Neural progenitor cell (in vitro differentiated cells): ENCODE measurements at regions not wholly inside any gene's neighbourhood (a gene's known extent, or its start where the extent isn't known, plus 50 kb on each side); places are given as distances from the start of the nearest gene placed in this dataset.

Source experiments
- DNase-seq: peaks from one replicate; pipeline ENCODE4 v3.0.0-alpha.2; 2016; ENCODE audit warnings: low spot score
- H2AFZ ChIP-seq: fragments of 200-600 bp; sonication (generic); replicated peaks from 2 replicates; pipeline ENCODE4 v1.6.1; 2016; ENCODE audit warnings: antibody characterized with exemption
- H3F3A ChIP-seq: fragments of 200-600 bp; sonication (generic); 2 replicates; pipeline ENCODE4 v1.6.1; 2016; ENCODE audit warnings: antibody characterized with exemption, low read depth
- H3K27ac ChIP-seq: fragments of 200-600 bp; sonication (generic); 2 replicates; pipeline ENCODE4 v1.5.1; 2016; ENCODE audit warnings: mild to moderate bottlenecking
- H3K27me3 ChIP-seq: fragments of 200-600 bp; sonication (generic); 2 replicates; pipeline ENCODE4 v1.6.1; 2016; ENCODE audit warnings: mild to moderate bottlenecking, moderate library complexity
- H3K36me3 ChIP-seq: fragments of 200-600 bp; sonication (generic); 2 replicates; pipeline ENCODE4 v1.5.1; 2016
- H3K4me1 ChIP-seq: fragments of 200-600 bp; sonication (generic); 2 replicates; pipeline ENCODE4 v1.6.1; 2016; ENCODE audit warnings: mixed run types
- H3K4me2 ChIP-seq: fragments of 200-600 bp; sonication (generic); 2 replicates; pipeline ENCODE4 v1.6.1; 2016
- H3K4me3 ChIP-seq: fragments of 200-600 bp; sonication (generic); 2 replicates; pipeline ENCODE4 v1.5.1; 2016
- H3K79me2 ChIP-seq: fragments of 200-600 bp; sonication (generic); 2 replicates; pipeline ENCODE4 v1.6.1; 2016; ENCODE audit warnings: low read depth
- H3K9ac ChIP-seq: fragments of 200-600 bp; sonication (generic); 2 replicates; pipeline ENCODE4 v1.6.1; 2016
- H3K9me3 ChIP-seq: fragments of 200-600 bp; sonication (generic); 2 replicates; pipeline ENCODE4 v1.5.1; 2016; ENCODE audit warnings: low read depth
- H4K20me1 ChIP-seq: fragments of 200-600 bp; sonication (generic); 2 replicates; pipeline ENCODE4 v1.6.1; 2016; ENCODE audit warnings: low read depth
- H3K27ac Mint-ChIP-seq: 3 replicates; pipeline ENCODE4 v1.8.0; 2021; ENCODE audit warnings: mixed read lengths
- H3K27me3 Mint-ChIP-seq: 2 replicates; pipeline ENCODE4 v1.8.0; 2022; ENCODE audit warnings: low read depth, mild to moderate bottlenecking, inconsistent platforms, moderate library complexity, mixed read lengths; ENCODE audit not compliant: insufficient read depth
- H3K36me3 Mint-ChIP-seq: 3 replicates; pipeline ENCODE4 v1.8.0; 2021; ENCODE audit warnings: mixed read lengths
- H3K4me1 Mint-ChIP-seq: 3 replicates; pipeline ENCODE4 v1.8.0; 2021; ENCODE audit warnings: mixed read lengths
- H3K4me3 Mint-ChIP-seq: 3 replicates; pipeline ENCODE4 v1.8.0; 2021; ENCODE audit warnings: mild to moderate bottlenecking, moderate library complexity, mixed read lengths
- H3K9me3 Mint-ChIP-seq: 3 replicates; pipeline ENCODE4 v1.8.0; 2020; ENCODE audit warnings: mixed read lengths
- CTCF ChIP-seq: fragments of 200-600 bp; sonication (generic); IDR thresholded peaks from 2 replicates; pipeline ENCODE4 v1.5.1; 2017; ENCODE audit warnings: antibody characterized with exemption, mild to moderate bottlenecking
- EZH2 ChIP-seq: fragments of 200-600 bp; sonication (generic); IDR thresholded peaks from 2 replicates; pipeline ENCODE4 v1.6.1; 2017; ENCODE audit warnings: antibody characterized with exemption, mild to moderate bottlenecking, moderate library complexity
- EZH2phosphoT487 ChIP-seq: fragments of 200-600 bp; sonication (generic); IDR thresholded peaks from 2 replicates; pipeline ENCODE4 v1.6.1; 2017; ENCODE audit warnings: antibody characterized with exemption

- Histone ChIP-seq H3K4me1 (peaks cover 16% of the 10 kb centered on the region), H3K9ac (no peak overlapping the region), H2AFZ (no peak overlapping the region), H3F3A (peaks cover 4% of the 10 kb centered on the region), H4K20me1 (no peaks in the 10 kb centered on the region), H3K4me2 (peak overlapping the region; percentile 63), H3K9me3 (peaks cover 2% of the 10 kb centered on the region), H3K27me3 (no peaks in the 10 kb centered on the region), H3K27ac (no peak overlapping the region), H3K79me2 (no peaks in the 10 kb centered on the region), H3K36me3 (no peaks in the 10 kb centered on the region), H3K4me3 (no peak overlapping the region)
- H3K4me1 Mint-ChIP-seq = no peaks in the 10 kb centered on the region
- H3K4me3 Mint-ChIP-seq = no peak overlapping the region
- H3K27ac Mint-ChIP-seq = no peak overlapping the region
- no peaks in the 10 kb centered on the region for H3K36me3 Mint-ChIP-seq
- TF ChIP-seq EZH2phosphoT487 (no peak), CTCF (no peak), EZH2 (no peak)
- DNase-seq = no peak
- peaks cover 2% of the 10 kb centered on the region for H3K27me3 Mint-ChIP-seq
- peaks cover 21% of the 10 kb centered on the region for H3K9me3 Mint-ChIP-seq
Measured at GRCh38 chr10:130913844-130914243, 397.7 kb downstream of the TCERG1L start.

DNA sequence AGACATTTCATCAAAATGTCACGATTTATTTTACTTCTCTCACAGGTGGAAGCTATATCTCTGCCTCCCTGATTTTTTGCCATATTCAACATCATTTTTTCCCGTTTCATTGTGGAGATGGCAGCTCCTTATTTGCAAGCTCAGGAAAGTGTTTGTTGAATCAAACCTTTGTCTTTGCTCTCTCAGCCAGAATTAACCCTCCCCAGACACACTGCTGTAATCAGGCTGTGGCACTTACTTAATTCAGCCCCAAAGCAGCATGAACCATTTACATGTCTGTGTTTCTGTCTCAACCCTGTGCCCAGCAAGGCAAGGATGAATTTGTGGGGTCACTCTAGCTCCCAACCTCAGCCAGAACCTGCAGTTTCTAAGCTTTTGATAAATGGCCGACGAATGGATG lies 397.2 kb downstream of the TCERG1L start:
- Mint-ChIP-seq H3K27me3 (peaks cover 2% of the 10 kb centered on the region), H3K9me3 (peaks cover 21% of the 10 kb centered on the region), H3K4me1 (no peaks in the 10 kb centered on the region), H3K4me3 (no peak overlapping the region), H3K27ac (no peak overlapping the region), H3K36me3 (no peaks in the 10 kb centered on the region)
- Histone ChIP-seq H3K27me3 (no peaks in the 10 kb centered on the region), H4K20me1 (no peaks in the 10 kb centered on the region), H3K9me3 (peaks cover 2% of the 10 kb centered on the region), H2AFZ (no peak overlapping the region), H3K9ac (no peak overlapping the region), H3F3A (peaks cover 4% of the 10 kb centered on the region), H3K4me2 (peak overlapping the region; percentile 63), H3K4me1 (peaks cover 16% of the 10 kb centered on the region), H3K4me3 (no peak overlapping the region), H3K79me2 (no peaks in the 10 kb centered on the region), H3K27ac (peak overlapping the region; percentile 46), H3K36me3 (no peaks in the 10 kb centered on the region)
- TF ChIP-seq EZH2phosphoT487 (no peak), CTCF (no peak), EZH2 (no peak)
- DNase-seq = peak; percentile 59

- peaks cover 19% of the 10 kb centered on the region for H3K9me3 Mint-ChIP-seq
- H3K4me2 ChIP-seq = no peak overlapping the region
- H3K9ac ChIP-seq = no peak overlapping the region
- H3F3A ChIP-seq = peaks cover 4% of the 10 kb centered on the region
- no peaks in the 10 kb centered on the region for H3K36me3 ChIP-seq
- no peak for TF ChIP-seq CTCF
- no peak for TF ChIP-seq EZH2
- no peak for TF ChIP-seq EZH2phosphoT487
- no peaks in the 10 kb centered on the region for H3K79me2 ChIP-seq
- no peak overlapping the region for H3K27ac ChIP-seq
- no peak for DNase-seq
- no peaks in the 10 kb centered on the region for H4K20me1 ChIP-seq
- H3K4me1 Mint-ChIP-seq = no peaks in the 10 kb centered on the region
- peaks cover 2% of the 10 kb centered on the region for H3K9me3 ChIP-seq
- no peaks in the 10 kb centered on the region for H3K27me3 ChIP-seq
- no peaks in the 10 kb centered on the region for H3K36me3 Mint-ChIP-seq
- no peak overlapping the region for H2AFZ ChIP-seq
- no peak overlapping the region for H3K27ac Mint-ChIP-seq
- no peak overlapping the region for H3K4me3 Mint-ChIP-seq
- peaks cover 16% of the 10 kb centered on the region for H3K4me1 ChIP-seq
- no peak overlapping the region for H3K4me3 ChIP-seq
- peaks cover 2% of the 10 kb centered on the region for H3K27me3 Mint-ChIP-seq
Measured at GRCh38 chr10:130915065-130915464, 396.5 kb downstream of the TCERG1L start.

DNA sequence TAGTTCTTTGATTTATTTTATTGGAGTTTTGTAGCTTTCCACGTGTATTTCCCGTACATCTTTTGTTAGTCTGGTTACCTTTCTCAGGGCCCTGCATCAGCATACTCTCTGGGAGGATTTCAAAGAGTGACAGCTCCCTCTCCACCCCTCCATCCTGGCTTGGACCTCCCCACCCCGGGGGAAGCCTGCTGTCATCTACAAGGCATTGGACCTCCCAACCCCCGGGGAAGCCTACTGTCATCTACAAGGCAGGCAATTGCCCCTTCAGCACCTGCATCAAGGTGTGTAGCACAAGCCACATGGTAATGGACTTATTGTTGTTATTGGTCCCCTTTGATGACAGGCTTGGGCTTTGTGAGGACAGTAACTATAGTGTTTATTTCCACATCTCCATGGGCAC lies 390.1 kb downstream of the TCERG1L start:
- Histone ChIP-seq H3K27me3 (peaks cover 15% of the 10 kb centered on the region), H3K4me1 (no peaks in the 10 kb centered on the region), H3K4me2 (no peak overlapping the region), H3K79me2 (no peaks in the 10 kb centered on the region), H3K36me3 (no peaks in the 10 kb centered on the region), H3K9ac (no peak overlapping the region), H3F3A (no peaks in the 10 kb centered on the region), H3K27ac (no peak overlapping the region), H2AFZ (no peak overlapping the region), H4K20me1 (peaks cover 6% of the 10 kb centered on the region), H3K9me3 (no peaks in the 10 kb centered on the region), H3K4me3 (no peak overlapping the region)
- Mint-ChIP-seq H3K4me1 (no peaks in the 10 kb centered on the region), H3K4me3 (no peak overlapping the region), H3K9me3 (no peaks in the 10 kb centered on the region), H3K27ac (no peak overlapping the region), H3K36me3 (no peaks in the 10 kb centered on the region), H3K27me3 (no peaks in the 10 kb centered on the region)
- TF ChIP-seq CTCF = no peak
- no peak for TF ChIP-seq EZH2
- TF ChIP-seq EZH2phosphoT487 = no peak
- no peak for DNase-seq
